Fibroblast of mammary gland (primary cell): ENCODE measurements at regions not wholly inside any gene's neighbourhood (a gene's known extent, or its start where the extent isn't known, plus 50 kb on each side); places are given as distances from the start of the nearest gene placed in this dataset.

Source experiments
- DNase-seq: peaks from one replicate; pipeline ENCODE4 v3.0.0-alpha.2; 2010; ENCODE audit warnings: low read depth
- H3K4me3 ChIP-seq: 2 replicates; pipeline ENCODE4 v1.5.1; 2011; ENCODE audit warnings: low read depth, mild to moderate bottlenecking, low read length, moderate library complexity; ENCODE audit not compliant: control insufficient read depth
- TF ChIP-seq, protein P1 (sequence below): conservative IDR thresholded peaks from 2 replicates; pipeline ENCODE4 v1.5.1; 2011; ENCODE audit warnings: low read depth, low read length, inconsistent platforms; ENCODE audit not compliant: control insufficient read depth, insufficient read depth

DNA sequence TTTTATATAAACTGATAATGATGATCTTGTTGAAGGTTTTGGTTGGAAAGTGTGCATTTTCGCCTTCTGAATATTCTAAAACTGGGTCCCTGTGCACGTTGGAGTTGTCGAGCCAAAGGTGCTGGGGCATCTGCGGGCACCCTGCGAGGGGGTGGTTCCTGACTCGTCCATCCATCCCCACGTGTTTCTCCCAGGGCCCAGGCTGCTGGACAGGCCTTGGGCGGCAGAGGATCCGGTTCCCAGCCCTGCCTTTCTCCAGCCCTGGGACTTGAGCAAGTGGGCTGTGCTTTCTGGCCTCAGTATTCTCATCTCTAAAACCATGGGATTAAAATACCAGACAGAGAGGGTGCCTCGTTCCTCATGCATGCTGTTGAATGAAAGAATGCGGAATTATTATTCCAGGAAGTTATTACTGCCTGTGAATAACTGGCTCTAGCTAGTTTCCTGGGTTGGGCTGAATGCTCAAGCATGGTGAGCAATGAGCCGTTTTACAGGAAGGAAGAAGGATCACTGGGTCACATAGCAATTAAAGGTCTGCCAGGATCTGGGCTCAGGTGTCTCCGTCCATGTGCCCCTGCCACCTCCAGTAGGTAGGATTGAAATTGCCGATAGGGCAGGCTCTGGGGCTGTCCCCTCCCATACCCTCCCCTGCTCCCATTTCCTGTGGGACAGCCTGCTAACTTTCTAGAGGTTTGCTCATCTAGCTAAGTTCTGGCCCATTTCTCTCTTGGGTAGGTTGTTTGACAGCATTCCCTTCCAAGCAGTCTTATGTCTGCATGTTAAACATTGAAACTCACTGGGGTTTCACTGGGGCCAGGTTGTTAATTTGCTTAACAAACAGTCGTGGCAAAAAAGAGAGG, 77.2 kb upstream of the HS6ST1 start:
- no peak overlapping the region for H3K4me3 ChIP-seq
- no peak for DNase-seq
- TF ChIP-seq, protein P1, sequence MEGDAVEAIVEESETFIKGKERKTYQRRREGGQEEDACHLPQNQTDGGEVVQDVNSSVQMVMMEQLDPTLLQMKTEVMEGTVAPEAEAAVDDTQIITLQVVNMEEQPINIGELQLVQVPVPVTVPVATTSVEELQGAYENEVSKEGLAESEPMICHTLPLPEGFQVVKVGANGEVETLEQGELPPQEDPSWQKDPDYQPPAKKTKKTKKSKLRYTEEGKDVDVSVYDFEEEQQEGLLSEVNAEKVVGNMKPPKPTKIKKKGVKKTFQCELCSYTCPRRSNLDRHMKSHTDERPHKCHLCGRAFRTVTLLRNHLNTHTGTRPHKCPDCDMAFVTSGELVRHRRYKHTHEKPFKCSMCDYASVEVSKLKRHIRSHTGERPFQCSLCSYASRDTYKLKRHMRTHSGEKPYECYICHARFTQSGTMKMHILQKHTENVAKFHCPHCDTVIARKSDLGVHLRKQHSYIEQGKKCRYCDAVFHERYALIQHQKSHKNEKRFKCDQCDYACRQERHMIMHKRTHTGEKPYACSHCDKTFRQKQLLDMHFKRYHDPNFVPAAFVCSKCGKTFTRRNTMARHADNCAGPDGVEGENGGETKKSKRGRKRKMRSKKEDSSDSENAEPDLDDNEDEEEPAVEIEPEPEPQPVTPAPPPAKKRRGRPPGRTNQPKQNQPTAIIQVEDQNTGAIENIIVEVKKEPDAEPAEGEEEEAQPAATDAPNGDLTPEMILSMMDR, result no peak

DNA sequence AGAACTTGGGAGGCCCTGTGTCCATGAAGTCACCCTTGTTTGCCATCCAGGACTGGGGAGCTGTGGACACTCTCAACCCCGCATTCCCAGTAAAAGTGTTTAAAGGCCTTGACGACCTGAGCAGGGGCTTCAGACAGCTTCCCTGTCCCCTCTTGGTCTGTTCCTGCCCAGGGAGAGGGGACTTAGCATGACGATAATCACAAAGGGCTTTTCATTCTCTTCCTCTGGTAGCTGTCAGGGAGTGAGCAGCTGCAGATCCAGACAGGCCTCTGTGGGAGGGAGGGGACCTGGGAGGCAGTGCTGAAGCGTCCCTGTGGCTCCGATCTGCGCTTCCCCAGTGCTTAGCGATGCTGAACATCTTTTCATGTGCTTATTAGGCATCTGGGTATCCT, 77.8 kb upstream of the HS6ST1 start:
- no peak for DNase-seq
- H3K4me3 ChIP-seq, result no peak overlapping the region
- TF ChIP-seq, protein P1, result no peak

DNA sequence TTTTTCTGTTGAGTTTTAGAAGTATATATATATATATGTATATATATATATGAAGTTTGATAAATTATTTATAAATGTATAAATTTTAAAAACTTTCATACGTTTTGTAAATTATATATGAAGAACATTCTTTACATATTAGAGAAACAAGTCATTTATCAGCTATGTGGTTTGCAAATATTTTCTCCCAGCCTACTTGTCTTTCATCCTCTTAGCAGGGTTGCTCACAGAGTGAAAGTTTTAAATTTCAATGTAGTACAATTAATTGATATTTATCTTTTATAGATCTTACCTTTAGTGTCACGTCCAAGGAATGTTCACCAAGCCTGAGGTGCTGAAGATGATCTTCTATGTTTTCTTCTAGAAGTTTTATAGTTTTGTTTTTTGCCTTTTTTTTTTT, 78.3 kb upstream of the HS6ST1 start:
- TF ChIP-seq, protein P1, result no peak
- DNase-seq, result no peak
- no peak overlapping the region for H3K4me3 ChIP-seq

- TF ChIP-seq, protein P1, result no peak
- no peak overlapping the region for H3K4me3 ChIP-seq
- no peak for DNase-seq
These were observed 80.6 kb upstream of the HS6ST1 start for GRCh38 chr2:128399256-128399655.

DNA sequence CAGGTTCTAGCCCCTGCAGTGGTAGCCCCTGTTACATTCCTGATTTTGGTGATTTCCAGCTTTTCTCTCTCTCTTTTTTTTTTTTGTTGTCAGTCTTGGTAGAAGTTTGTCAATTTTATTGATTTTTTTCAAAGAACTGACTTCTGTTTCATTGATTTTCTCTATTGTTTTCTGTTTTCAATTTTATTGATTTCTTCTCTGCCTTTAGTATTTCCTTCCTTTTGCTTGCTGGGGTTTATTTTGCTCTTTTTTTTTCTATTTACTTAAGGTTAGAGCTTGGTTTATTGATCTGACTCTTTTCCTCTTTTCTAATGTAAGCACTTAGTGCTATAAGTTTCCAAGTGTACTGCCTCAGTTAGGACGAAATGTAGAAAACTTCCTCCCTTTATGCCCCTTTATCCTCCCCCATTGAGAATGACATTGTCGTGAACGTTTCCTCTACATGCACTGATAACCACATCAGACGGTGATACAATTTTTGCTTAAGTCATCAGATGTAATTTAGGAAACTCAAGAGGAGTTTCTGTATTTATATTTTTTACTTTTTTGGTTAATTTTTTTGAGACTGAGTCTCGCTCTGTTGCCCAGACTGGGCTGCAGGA, 81.1 kb upstream of the HS6ST1 start:
- no peak overlapping the region for H3K4me3 ChIP-seq
- TF ChIP-seq, protein P1, result no peak
- DNase-seq, result no peak

DNA sequence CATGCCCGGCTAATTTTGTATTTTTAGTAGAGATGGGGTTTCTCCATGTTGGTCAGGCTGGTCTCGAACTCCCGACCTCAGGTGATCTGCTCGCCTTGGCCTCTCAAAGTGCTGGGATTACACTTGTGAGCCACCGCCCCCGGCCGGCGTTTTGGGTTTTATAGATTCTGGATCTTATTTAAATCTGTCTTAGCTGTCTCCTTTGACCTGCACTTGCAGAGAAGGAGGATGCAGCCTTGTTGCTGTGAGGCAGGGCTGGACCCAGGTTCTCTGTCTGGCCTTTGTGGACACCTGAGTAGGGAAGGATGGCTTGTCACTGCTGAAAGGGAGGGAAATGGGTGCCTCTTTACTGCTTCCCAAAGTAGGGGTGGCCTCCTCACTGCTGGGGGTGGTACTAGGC, 83.0 kb upstream of the HS6ST1 start:
- H3K4me3 ChIP-seq, result no peak overlapping the region
- TF ChIP-seq, protein P1, result no peak
- no peak for DNase-seq
